ENCODE measurements at regions not wholly inside any gene's neighbourhood (a gene's known extent, or its start where the extent isn't known, plus 50 kb on each side); places are given as distances from the start of the nearest gene placed in this dataset.
"Not testable (repeated sequence)": the region's sequence is repeated elsewhere in the genome, so short reads cannot be mapped to it uniquely, and the experiment has no call there.

DNA sequence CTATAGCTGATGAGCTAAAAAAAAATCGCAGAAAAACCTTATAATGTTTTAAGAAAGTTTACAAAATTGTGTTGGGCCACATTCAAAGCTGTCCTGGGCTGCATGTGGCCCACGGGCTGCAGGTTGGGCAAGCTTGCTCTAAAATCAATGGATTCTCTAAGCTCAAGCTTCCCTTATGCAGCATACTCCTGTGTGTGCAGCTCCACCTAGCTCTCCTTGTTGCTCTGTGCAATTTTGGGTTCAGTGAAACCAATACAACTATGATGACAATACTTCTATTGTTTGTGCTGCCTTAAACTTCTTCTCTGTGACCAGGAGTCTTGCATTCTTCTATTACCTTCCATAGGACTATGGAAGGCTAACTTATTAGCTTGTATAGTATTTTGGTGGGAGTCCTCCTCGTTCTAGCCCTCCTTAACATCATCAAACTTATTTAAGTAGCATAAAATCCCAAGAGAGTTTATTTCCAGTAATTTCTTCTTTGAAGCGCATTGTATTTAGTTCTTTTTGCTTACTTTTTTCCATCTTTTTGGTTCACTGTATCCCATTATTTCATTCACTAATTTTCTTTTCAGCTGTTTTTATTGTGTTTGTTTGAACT, 170.9 kb upstream of the SMIM30 start:
- Histone ChIP-seq H3K4me3 (no peak overlapping the region), H3K27me3 (replicated peaks) (no peaks in the 10 kb centered on the region), H3K36me3 (no peaks in the 10 kb centered on the region), H3K27ac (no peak overlapping the region), H3K4me1 (replicated peaks) (no peaks in the 10 kb centered on the region), H3K9me3 (replicated peaks) (no peaks in the 10 kb centered on the region)
- peak in 1 of 2 experiments; percentile 7 for DNase-seq (ENCODE audit: low read depth in 1 of 2, low spot score in 2 of 2)

DNA sequence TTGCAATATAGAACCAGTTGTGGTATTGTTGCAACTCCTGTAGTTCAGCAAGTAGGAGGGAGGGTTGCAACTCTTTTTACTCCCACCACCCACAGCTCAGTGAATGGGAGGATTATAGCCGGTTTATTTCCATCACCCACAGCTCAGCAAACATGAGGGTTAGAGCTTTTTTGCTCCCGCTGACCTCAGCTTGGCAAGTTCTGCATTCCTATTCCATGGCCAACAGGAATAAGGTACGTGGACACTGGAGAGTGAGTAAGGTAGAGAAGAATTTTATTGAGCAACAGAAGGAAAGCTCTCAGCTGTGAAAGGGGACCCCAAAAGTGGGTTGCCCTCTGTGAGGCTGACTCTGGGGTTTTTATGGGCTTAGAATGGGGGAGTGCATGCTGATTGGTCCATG, 167.1 kb upstream of the SMIM30 start:
- no peaks in the 10 kb centered on the region for H3K27me3 ChIP-seq (replicated peaks)
- peaks cover 7% of the 10 kb centered on the region for H3K4me1 ChIP-seq (replicated peaks)
- DNase-seq (ENCODE audit: low read depth in 1 of 2, low spot score in 2 of 2), result no peak
- H3K9me3 ChIP-seq (replicated peaks), result no peaks in the 10 kb centered on the region
- no peak overlapping the region for H3K27ac ChIP-seq
- no peaks in the 10 kb centered on the region for H3K36me3 ChIP-seq
- no peak overlapping the region for H3K4me3 ChIP-seq

DNA sequence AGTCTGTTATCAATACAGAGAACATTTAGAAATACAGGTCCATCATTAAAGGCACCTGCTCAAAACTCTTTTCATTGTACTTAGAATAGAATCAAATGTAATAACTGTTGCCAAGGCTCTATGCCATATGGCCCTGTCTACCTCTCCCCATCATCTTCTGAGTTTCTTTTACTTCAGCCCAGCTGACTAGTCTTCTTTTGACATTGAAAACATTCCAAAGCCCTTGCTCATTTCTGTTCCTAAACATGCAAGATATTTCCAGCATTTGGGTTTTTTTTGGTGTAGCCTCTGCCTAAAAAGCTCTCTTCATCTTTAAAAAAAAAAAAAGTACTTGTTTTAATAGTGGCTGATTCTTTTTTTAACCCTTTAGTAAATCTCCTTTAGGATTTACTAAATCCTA, 165.5 kb upstream of the SMIM30 start:
- H3K4me3 ChIP-seq, result no peak overlapping the region
- peaks cover 7% of the 10 kb centered on the region for H3K4me1 ChIP-seq (replicated peaks)
- H3K27me3 ChIP-seq (replicated peaks), result no peaks in the 10 kb centered on the region
- H3K9me3 ChIP-seq (replicated peaks), result no peaks in the 10 kb centered on the region
- DNase-seq (ENCODE audit: low read depth in 1 of 2, low spot score in 2 of 2), result peak in 1 of 2 experiments; percentile 18
- no peaks in the 10 kb centered on the region for H3K36me3 ChIP-seq
- no peak overlapping the region for H3K27ac ChIP-seq

DNA sequence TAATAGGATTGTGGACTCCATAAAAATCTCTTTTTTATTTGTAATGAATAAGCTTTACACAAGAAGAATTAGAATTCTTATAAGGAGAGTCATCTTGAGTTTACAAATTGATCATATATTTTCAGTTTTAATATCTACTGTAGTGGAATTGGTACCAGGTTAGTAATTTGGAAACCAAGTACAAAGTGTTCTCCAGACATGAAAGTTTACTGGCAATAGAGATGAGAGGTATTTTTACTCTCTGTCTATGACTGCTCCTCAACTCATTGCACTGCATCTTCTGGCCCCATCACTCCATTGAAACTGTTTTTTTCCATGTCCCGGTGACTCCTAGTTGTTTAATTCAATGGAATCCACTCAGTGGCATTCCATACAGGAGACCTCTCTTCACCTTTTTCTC, 164.5 kb upstream of the SMIM30 start:
- Histone ChIP-seq H3K36me3 (no peaks in the 10 kb centered on the region), H3K4me1 (replicated peaks) (peaks cover 7% of the 10 kb centered on the region), H3K27ac (no peak overlapping the region), H3K4me3 (no peak overlapping the region), H3K27me3 (replicated peaks) (no peaks in the 10 kb centered on the region), H3K9me3 (replicated peaks) (no peaks in the 10 kb centered on the region)
- DNase-seq (ENCODE audit: low read depth in 1 of 2, low spot score in 2 of 2), result no peak

DNA sequence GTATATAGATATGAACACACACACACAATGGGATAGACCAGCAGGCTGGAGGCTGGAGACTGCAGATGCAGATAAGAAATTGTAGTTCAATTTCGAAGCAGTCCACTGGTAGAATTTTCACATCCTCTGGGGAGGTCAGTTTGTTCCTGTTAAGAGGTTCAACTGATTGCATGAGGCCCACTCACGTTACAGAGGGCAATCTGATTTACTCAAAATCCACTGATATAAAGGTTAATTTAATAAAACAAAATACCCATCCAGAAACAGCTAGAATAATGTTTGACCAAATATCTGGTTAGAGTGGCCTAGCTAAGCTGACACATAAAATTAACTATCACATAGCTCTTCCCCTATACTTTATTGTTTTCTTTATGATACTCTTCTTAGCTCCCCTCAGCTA, 162.9 kb upstream of the SMIM30 start:
- no peak overlapping the region for H3K4me3 ChIP-seq
- no peak overlapping the region for H3K27ac ChIP-seq
- H3K27me3 ChIP-seq (replicated peaks), result no peaks in the 10 kb centered on the region
- H3K4me1 ChIP-seq (replicated peaks), result peaks cover 7% of the 10 kb centered on the region
- H3K36me3 ChIP-seq, result no peaks in the 10 kb centered on the region
- DNase-seq (ENCODE audit: low read depth in 1 of 2, low spot score in 2 of 2), result no peak
- no peaks in the 10 kb centered on the region for H3K9me3 ChIP-seq (replicated peaks)

DNA sequence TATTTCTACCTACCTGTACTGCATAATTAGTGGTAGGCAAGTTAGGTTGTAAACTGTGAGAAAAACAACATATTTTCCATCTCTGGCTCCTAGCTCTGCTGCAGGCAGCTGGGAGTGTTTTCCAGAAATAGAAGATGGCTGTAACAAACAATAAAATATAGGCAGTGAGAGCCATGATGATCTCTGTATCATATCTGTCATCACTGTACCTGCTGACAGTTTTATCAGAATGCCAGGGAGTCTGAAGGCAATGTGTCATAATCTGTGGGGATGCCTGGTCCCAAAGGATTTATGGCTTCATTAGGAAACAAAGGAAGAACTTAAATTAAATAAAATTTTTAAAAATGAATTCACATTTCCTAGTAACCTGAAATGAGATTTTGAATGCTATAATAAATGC, 160.9 kb upstream of the SMIM30 start:
- Histone ChIP-seq H3K27ac (no peak overlapping the region), H3K9me3 (replicated peaks) (no peaks in the 10 kb centered on the region), H3K36me3 (no peaks in the 10 kb centered on the region), H3K4me3 (no peak overlapping the region), H3K27me3 (replicated peaks) (no peaks in the 10 kb centered on the region), H3K4me1 (replicated peaks) (peaks cover 7% of the 10 kb centered on the region)
- DNase-seq (ENCODE audit: low read depth in 1 of 2, low spot score in 2 of 2), result no peak

DNA sequence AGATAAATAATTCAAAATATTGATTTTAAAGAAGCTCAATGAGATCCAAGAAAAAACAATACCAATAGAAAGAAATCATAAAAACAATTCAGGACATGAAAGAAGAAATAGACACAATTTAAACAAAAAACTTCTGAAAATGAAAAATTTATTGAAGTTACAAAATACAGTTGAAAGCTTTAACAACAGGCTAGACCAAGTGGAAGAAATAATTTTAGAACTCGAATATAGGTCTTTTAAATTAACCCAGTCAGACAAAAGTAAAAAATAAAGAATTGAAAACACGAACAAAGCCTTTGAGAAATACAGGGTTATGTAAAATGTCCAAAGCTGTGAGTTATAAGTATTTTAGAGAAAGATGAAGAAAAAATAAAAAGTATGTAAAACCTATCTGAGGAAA, 152.4 kb upstream of the SMIM30 start:
- Histone ChIP-seq H3K36me3 (no peaks in the 10 kb centered on the region), H3K27ac (no peak overlapping the region), H3K4me3 (no peak overlapping the region), H3K4me1 (replicated peaks) (peaks cover 15% of the 10 kb centered on the region), H3K27me3 (replicated peaks) (no peaks in the 10 kb centered on the region), H3K9me3 (replicated peaks) (0 out of 2 replicates have a peak, but pooled peaks cover 6% of the 10 kb centered on the region)
- no peak for DNase-seq (ENCODE audit: low read depth in 1 of 2, low spot score in 2 of 2)

DNA sequence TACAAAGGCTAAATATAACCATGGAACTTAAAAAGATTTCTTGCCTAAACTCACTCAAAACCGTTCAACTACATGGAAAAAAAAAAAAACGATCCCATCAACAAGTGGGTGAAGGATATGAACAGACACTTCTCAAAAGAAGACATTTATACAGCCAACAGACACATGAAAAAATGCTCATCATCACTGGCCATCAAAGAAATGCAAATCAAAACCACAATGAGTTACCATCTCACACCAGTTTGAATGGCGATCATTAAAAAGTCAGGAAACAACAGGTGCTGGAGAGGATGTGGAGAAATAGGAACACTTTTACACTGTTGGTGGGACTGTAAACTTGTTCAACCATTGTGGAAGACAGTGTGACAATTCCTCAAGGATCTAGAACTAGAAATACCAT, 151.2 kb upstream of the SMIM30 start:
- not testable (repeated sequence) for H3K36me3 ChIP-seq; H3K4me3 ChIP-seq; H3K27ac ChIP-seq; H3K9me3 ChIP-seq (replicated peaks); DNase-seq (ENCODE audit: low read depth in 1 of 2, low spot score in 2 of 2); H3K27me3 ChIP-seq (replicated peaks)
- peaks cover 15% of the 10 kb centered on the region for H3K4me1 ChIP-seq (replicated peaks)

DNA sequence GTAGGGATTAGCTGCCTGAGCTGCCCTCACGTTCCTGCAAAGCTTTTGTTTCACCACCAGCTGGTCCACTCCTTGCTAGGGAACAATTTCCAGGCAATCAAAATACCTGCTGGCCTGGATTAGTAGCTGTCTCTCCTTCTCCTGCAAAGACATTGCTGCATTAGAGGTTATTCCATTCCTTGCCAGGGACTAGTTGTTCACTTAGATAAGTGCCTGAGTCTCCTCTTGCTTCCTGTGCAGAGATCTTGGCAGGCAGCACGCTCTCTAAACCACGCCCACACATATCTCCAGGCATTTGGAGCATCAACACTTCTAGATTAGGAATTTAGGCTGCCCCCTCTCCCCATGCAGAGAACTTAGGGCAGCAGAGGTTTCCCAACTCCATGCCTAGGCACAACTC, 150.4 kb upstream of the SMIM30 start:
- Histone ChIP-seq H3K4me3 (no peak overlapping the region), H3K4me1 (replicated peaks) (peaks cover 15% of the 10 kb centered on the region), H3K9me3 (replicated peaks) (0 out of 2 replicates have a peak, but pooled peaks cover 6% of the 10 kb centered on the region), H3K27me3 (replicated peaks) (no peaks in the 10 kb centered on the region), H3K36me3 (no peaks in the 10 kb centered on the region), H3K27ac (no peak overlapping the region)
- no peak for DNase-seq (ENCODE audit: low read depth in 1 of 2, low spot score in 2 of 2)

DNA sequence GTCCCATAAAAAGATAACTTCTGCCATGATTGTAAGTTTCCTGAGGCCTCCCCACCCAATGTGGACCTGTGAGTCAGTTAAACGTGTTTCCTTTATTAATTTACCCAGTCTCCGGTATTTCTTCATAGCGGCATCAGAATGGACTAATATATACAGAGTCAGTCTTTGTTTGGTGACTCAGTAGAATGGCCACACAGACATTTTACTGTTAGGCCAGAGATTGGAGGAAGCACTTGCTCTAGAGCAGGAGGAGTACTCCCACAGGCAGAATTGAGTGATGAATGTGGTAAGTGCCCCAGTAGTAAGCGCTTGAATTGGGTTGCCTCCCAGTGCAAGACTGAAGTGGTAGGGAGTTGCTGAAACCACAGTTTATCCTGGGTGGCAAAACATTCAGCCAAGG, 149.5 kb upstream of the SMIM30 start:
- H3K9me3 ChIP-seq (replicated peaks), result 0 out of 2 replicates have a peak, but pooled peaks cover 6% of the 10 kb centered on the region
- H3K36me3 ChIP-seq, result no peaks in the 10 kb centered on the region
- H3K4me3 ChIP-seq, result no peak overlapping the region
- peak; percentile 51 to 60 for DNase-seq (ENCODE audit: low read depth in 1 of 2, low spot score in 2 of 2)
- no peaks in the 10 kb centered on the region for H3K27me3 ChIP-seq (replicated peaks)
- H3K4me1 ChIP-seq (replicated peaks), result peaks cover 15% of the 10 kb centered on the region
- peak overlapping the region; percentile 67 for H3K27ac ChIP-seq

DNA sequence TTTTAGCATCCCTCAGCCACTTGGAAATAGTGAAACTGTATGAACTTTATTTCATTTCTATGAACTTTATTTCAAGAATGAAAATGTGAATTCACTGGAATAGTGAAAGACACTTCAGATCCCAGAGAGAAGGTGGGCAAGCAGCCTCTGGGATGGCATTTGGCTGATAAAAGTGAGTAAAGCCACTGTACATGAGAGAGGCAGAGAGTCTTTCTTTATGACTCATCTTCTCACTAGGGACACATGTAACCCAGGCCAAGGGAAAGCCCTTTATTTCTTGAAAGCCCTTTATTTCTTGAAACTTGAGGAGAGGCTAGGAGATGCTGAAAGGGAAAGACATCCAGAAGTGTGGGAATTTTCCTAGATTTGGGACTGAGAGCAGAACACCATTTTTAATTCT, 148.9 kb upstream of the SMIM30 start:
- Histone ChIP-seq H3K4me3 (no peak overlapping the region), H3K27me3 (replicated peaks) (no peaks in the 10 kb centered on the region), H3K9me3 (replicated peaks) (0 out of 2 replicates have a peak, but pooled peaks cover 6% of the 10 kb centered on the region), H3K4me1 (replicated peaks) (peaks cover 15% of the 10 kb centered on the region), H3K27ac (peak overlapping the region; percentile 67), H3K36me3 (no peaks in the 10 kb centered on the region)
- peak in 1 of 2 experiments; percentile 15 for DNase-seq (ENCODE audit: low read depth in 1 of 2, low spot score in 2 of 2)

DNA sequence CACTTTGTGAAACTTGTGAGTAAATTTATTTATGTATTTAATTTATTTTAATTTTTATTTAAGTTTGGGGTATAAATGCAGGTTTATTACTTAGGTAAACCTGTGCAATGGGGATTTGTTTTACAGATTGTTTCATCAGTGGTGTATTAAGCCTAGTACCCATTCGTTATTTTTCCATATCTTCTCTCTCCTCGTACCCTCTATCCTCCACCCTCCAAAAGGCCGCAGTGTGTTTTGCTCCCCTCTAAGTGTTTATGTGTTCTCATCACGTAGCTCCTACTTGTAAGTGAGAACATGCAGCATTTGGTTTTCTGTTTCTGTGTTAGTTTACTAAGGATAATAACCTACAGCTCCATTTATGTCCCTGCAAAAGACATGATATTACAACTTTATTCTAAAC, 145.4 kb upstream of the SMIM30 start:
- no peak overlapping the region for H3K4me3 ChIP-seq
- no peak overlapping the region for H3K27ac ChIP-seq
- H3K9me3 ChIP-seq (replicated peaks), result 0 out of 2 replicates have a peak, but pooled peaks cover 3% of the 10 kb centered on the region
- peaks cover 15% of the 10 kb centered on the region for H3K4me1 ChIP-seq (replicated peaks)
- DNase-seq (ENCODE audit: low read depth in 1 of 2, low spot score in 2 of 2), result no peak
- H3K36me3 ChIP-seq, result no peaks in the 10 kb centered on the region
- no peaks in the 10 kb centered on the region for H3K27me3 ChIP-seq (replicated peaks)

DNA sequence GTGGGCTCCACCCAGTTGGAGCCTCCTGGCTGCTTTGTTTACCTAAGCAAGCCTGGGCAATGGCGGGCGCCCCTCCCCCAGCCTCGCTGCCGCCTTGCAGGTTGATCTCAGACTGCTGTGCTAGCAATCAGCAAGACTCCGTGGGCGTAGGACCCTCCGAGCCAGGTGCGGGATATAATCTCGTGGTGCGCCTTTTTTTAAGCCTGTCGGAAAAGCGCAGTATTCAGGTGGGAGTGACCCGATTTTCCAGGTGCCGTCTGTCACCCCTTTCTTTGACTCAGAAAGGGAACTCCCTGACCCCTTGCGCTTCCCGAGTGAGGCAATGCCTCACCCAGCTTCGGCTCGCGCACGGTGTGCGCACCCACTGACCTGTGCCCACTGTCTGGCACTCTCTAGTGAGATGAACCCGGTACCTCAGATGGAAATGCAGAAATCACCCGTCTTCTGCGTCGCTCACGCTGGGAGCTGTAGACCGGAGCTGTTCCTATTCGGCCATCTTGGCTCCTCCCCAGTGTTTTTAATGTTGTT, 144.9 kb upstream of the SMIM30 start:
- not testable (repeated sequence) for DNase-seq (ENCODE audit: low read depth in 1 of 2, low spot score in 2 of 2); H3K27me3 ChIP-seq (replicated peaks); H3K27ac ChIP-seq; H3K9me3 ChIP-seq (replicated peaks); H3K4me3 ChIP-seq; H3K4me1 ChIP-seq (replicated peaks); H3K36me3 ChIP-seq

DNA sequence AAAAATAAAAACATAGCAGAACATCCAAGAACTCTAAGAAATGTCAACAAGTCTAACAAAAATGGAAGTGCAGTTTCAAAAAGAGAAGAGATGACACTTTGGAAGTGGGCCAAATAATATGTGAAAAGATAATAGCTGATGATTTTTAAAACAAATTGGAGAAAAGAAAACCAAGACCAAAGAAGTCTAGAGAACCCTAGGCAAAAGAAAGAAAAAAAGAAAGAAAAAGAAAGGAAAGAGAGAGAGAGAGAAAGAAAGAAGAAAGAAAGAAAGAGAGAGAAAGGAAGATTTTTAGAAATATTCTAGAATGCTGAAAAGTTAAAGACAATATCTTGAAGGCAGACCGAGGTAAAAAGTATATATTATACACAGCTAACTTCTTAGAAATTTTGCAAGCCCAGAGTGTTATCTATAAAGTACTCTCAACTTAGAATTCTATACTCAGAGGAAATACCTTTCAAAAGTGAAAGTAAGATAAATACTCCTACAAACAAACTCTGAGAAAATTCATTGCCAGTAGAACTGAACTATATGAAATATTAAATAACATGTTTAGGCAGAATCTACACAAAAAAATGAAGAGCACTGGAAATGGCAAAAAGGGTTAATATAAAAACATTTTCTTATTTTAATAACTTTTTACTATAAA, 138.7 kb upstream of the SMIM30 start:
- no peak overlapping the region for H3K4me3 ChIP-seq
- no peaks in the 10 kb centered on the region for H3K27me3 ChIP-seq (replicated peaks)
- H3K4me1 ChIP-seq (replicated peaks), result no peaks in the 10 kb centered on the region
- no peaks in the 10 kb centered on the region for H3K9me3 ChIP-seq (replicated peaks)
- H3K36me3 ChIP-seq, result no peaks in the 10 kb centered on the region
- no peak overlapping the region for H3K27ac ChIP-seq
- DNase-seq (ENCODE audit: low read depth in 1 of 2, low spot score in 2 of 2), result no peak

All from SJSA1 (cell line).